Mesendoderm (in vitro differentiated cells): ENCODE measurements at regions not wholly inside any gene's neighbourhood (a gene's known extent, or its start where the extent isn't known, plus 50 kb on each side); places are given as distances from the start of the nearest gene placed in this dataset.

Source experiments
- DNase-seq: peaks from one replicate; pipeline ENCODE4 v3.0.0; 2013
- H2AK5ac ChIP-seq: 2 replicates; pipeline ENCODE4 v1.6.1; 2013; ENCODE audit warnings: low read length, inconsistent platforms
- H2BK120ac ChIP-seq: 2 replicates; pipeline ENCODE4 v1.6.1; 2013; ENCODE audit warnings: low read depth, mild to moderate bottlenecking, low read length, moderate library complexity, mixed read lengths
- H2BK15ac ChIP-seq: replicated peaks from 2 replicates; pipeline ENCODE4 v1.6.1; 2013; ENCODE audit warnings: low read depth, mild to moderate bottlenecking, moderate library complexity
- H2BK5ac ChIP-seq: 2 replicates; pipeline ENCODE4 v1.6.1; 2013; ENCODE audit warnings: low read length, inconsistent platforms
- H3K18ac ChIP-seq: 2 replicates; pipeline ENCODE4 v1.6.1; 2013; ENCODE audit warnings: mild to moderate bottlenecking, low read length, mixed read lengths
- H3K23ac ChIP-seq: one replicate; pipeline ENCODE4 v1.6.1; 2013; ENCODE audit warnings: low read length
- H3K27ac ChIP-seq: 2 replicates; pipeline ENCODE4 v1.5.1; 2013; ENCODE audit warnings: low read depth, mild to moderate bottlenecking, inconsistent platforms, low read length, moderate library complexity
- H3K27me3 ChIP-seq: 2 replicates; pipeline ENCODE4 v1.6.1; 2013; ENCODE audit warnings: low read length, control low read depth, mild to moderate bottlenecking, inconsistent platforms; ENCODE audit not compliant: insufficient read depth, poor library complexity
- H3K36me3 ChIP-seq: 2 replicates; pipeline ENCODE4 v1.6.1; 2013; ENCODE audit warnings: low read length, inconsistent platforms; ENCODE audit not compliant: control insufficient read depth, insufficient read depth
- H3K4ac ChIP-seq: one replicate; pipeline ENCODE4 v1.6.1; 2013; ENCODE audit warnings: low read depth, mild to moderate bottlenecking, low read length, moderate library complexity
- H3K4me1 ChIP-seq: 2 replicates; pipeline ENCODE4 v1.6.1; 2013; ENCODE audit warnings: low read depth, low read length, inconsistent platforms; ENCODE audit not compliant: control insufficient read depth
- H3K4me2 ChIP-seq: 2 replicates; pipeline ENCODE4 v1.6.1; 2013; ENCODE audit warnings: low read length
- H3K4me3 ChIP-seq: 2 replicates; pipeline ENCODE4 v1.5.1; 2013; ENCODE audit warnings: mild to moderate bottlenecking, low read length
- H3K56ac ChIP-seq: one replicate; pipeline ENCODE4 v1.6.1; 2013; ENCODE audit warnings: low read length
- H3K79me1 ChIP-seq: 2 replicates; pipeline ENCODE4 v1.6.1; 2013; ENCODE audit warnings: low read length, inconsistent platforms
- H3K79me2 ChIP-seq: 2 replicates; pipeline ENCODE4 v1.6.1; 2013; ENCODE audit warnings: mild to moderate bottlenecking, low read length; ENCODE audit not compliant: control insufficient read depth, insufficient read depth
- H3K9ac ChIP-seq: 2 replicates; pipeline ENCODE4 v1.6.1; 2013; ENCODE audit warnings: low read length, inconsistent platforms
- H4K5ac ChIP-seq: one replicate; pipeline ENCODE4 v1.6.1; 2013; ENCODE audit warnings: low read length
- H4K8ac ChIP-seq: one replicate; pipeline ENCODE4 v1.6.1; 2013; ENCODE audit warnings: low read depth, mild to moderate bottlenecking, control low read depth, low read length, moderate library complexity
- WGBS: extraction: QIAGEN DNeasy Blood & Tissue Kit; methylation state at CpG from one replicate; pipeline ENCODE4 v1.1.7; 2013; ENCODE audit warnings: low lambda C conversion rate, missing lambda C conversion rate; ENCODE audit not compliant: insufficient coverage; ENCODE audit errors: extremely low coverage; 5-methylcytosine and 5-hydroxymethylcytosine counted together

DNA sequence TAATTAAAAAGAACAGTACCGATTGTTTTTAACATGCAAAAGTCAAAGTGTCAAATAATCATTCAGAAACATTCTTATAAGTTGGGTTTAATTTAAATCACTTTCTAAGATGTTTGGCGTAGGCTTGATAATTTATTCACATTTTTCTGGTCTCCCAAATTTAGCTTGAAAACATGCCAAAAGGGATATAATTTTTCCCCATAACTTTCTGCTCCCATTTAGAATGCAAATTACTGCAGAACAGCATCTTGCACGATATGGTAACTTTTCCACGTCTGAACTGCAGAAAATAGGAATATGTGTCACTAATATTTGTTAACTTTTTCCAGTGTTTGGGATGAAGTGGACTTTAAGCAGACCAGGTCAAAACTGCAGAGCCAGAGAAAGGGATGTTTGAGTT is 1592.4 kb upstream of the SEL1L start:
- Histone ChIP-seq H3K4me1 (peaks cover 2% of the 10 kb centered on the region), H3K27me3 (no peaks in the 10 kb centered on the region), H3K23ac (no peak overlapping the region), H3K27ac (no peak overlapping the region), H3K4me2 (no peak overlapping the region), H3K4me3 (no peak overlapping the region), H3K18ac (no peak overlapping the region), H4K5ac (no peak overlapping the region), H3K36me3 (no peaks in the 10 kb centered on the region), H3K79me1 (no peaks in the 10 kb centered on the region), H3K9ac (no peak overlapping the region), H2AK5ac (no peak overlapping the region), H4K8ac (no peak overlapping the region), H2BK15ac (no peak overlapping the region), H3K4ac (no peak overlapping the region), H2BK5ac (no peak overlapping the region), H3K79me2 (no peaks in the 10 kb centered on the region), H3K56ac (no peak overlapping the region), H2BK120ac (no peak overlapping the region)
- DNase-seq, result no peak
- no CpG with 5 or more reads among the region's 4 CpGs for WGBS

DNA sequence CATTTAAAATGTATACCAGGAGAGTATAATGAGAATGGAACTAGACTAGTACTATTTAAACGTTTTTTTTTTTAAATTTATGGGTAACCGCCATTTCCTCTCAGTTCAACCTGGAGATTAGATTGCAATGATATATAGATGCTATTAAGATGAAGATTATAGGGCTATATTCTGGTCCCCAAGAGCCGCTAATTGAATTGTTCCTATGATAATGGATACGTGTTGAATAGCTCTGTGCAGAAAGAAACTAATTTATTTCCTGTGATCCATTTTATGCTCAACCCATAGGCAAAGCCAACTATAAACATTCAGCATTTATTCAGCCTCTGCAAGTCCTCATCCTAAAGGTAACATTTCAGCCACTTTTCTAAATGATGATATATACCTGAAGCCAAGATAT is 1595.1 kb upstream of the SEL1L start:
- Histone ChIP-seq H3K36me3 (no peaks in the 10 kb centered on the region), H3K4me3 (no peak overlapping the region), H3K27me3 (no peaks in the 10 kb centered on the region), H3K27ac (no peak overlapping the region), H2BK5ac (no peak overlapping the region), H3K56ac (no peak overlapping the region), H2BK120ac (no peak overlapping the region), H3K9ac (no peak overlapping the region), H3K18ac (no peak overlapping the region), H3K4me1 (peaks cover 2% of the 10 kb centered on the region), H2AK5ac (no peak overlapping the region), H3K79me1 (no peaks in the 10 kb centered on the region), H4K5ac (no peak overlapping the region), H3K4me2 (no peak overlapping the region), H3K79me2 (no peaks in the 10 kb centered on the region), H4K8ac (no peak overlapping the region), H3K4ac (no peak overlapping the region), H2BK15ac (no peak overlapping the region), H3K23ac (no peak overlapping the region)
- DNase-seq, result no peak
- WGBS, result no CpG with 5 or more reads among the region's 4 CpGs

DNA sequence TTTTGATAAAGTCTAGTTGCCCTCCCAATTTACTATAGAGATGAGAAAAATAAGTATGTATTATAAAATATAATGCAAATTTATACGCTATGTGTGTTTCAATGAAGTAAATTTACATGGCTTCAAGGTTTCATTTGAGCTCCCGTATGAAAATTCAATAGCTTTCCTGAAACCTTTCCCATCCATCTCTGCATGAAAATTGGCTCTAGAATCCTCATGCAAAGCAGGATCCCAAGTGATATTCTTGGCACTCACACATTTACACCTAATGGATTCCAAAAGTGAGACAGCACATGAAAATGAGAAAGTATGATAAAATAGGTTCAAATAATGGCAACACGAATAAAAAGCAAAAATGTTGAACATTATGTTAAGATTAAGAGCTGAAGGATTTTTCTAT is 1595.8 kb upstream of the SEL1L start:
- no peak overlapping the region for H2BK120ac ChIP-seq
- H4K8ac ChIP-seq, result no peak overlapping the region
- no peak overlapping the region for H3K9ac ChIP-seq
- H3K4me2 ChIP-seq, result no peak overlapping the region
- no peak overlapping the region for H2BK15ac ChIP-seq
- H3K27me3 ChIP-seq, result no peaks in the 10 kb centered on the region
- H2BK5ac ChIP-seq, result no peak overlapping the region
- no peak overlapping the region for H4K5ac ChIP-seq
- H3K79me2 ChIP-seq, result no peaks in the 10 kb centered on the region
- H3K56ac ChIP-seq, result no peak overlapping the region
- H3K4me3 ChIP-seq, result no peak overlapping the region
- no peak overlapping the region for H3K18ac ChIP-seq
- no peaks in the 10 kb centered on the region for H3K36me3 ChIP-seq
- no peaks in the 10 kb centered on the region for H3K79me1 ChIP-seq
- H3K4ac ChIP-seq, result no peak overlapping the region
- no peak overlapping the region for H2AK5ac ChIP-seq
- H3K23ac ChIP-seq, result no peak overlapping the region
- no peak for DNase-seq
- H3K4me1 ChIP-seq, result peaks cover 2% of the 10 kb centered on the region
- no CpG with 5 or more reads among the region's 3 CpGs for WGBS
- H3K27ac ChIP-seq, result no peak overlapping the region

DNA sequence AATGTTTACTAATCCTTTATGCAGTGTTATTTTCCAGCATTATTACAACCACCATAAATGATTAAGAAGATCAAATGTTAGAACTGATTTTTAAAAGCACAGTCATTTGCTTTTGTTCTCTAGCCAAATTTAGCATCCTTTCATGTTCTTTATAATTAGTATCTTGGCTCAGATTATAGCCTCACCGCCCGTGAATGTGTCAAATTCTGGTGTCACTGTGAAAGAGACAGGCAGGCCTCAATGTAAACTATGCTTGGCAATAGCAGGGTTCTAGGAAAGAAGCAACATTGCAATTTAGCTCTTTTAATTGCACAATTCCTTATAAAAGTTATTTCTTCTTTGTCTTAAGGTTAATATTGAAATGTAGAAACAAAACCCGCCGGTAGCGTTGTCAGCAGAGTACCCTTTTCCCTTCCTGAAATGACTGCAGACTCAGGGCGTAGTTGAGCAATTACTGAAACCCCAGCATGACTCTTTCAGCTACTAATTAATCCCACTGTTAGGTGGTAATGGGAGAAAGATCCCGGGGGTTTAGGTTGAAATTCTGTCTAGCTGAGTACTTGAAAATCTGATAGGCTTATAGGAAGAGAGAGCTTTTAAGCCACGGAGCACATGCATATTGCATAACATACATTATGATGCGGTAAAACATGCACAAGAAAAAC is 1600.5 kb upstream of the SEL1L start:
- H3K27me3 ChIP-seq, result no peaks in the 10 kb centered on the region
- H3K4me2 ChIP-seq, result no peak overlapping the region
- no peak overlapping the region for H2BK15ac ChIP-seq
- no peak overlapping the region for H4K5ac ChIP-seq
- H3K23ac ChIP-seq, result no peak overlapping the region
- H3K4ac ChIP-seq, result no peak overlapping the region
- H4K8ac ChIP-seq, result no peak overlapping the region
- H3K4me3 ChIP-seq, result no peak overlapping the region
- WGBS, result no CpG with 5 or more reads among the region's 9 CpGs
- H3K27ac ChIP-seq, result no peak overlapping the region
- no peak overlapping the region for H3K56ac ChIP-seq
- H3K79me2 ChIP-seq, result no peaks in the 10 kb centered on the region
- H3K79me1 ChIP-seq, result no peaks in the 10 kb centered on the region
- no peak overlapping the region for H3K18ac ChIP-seq
- no peak overlapping the region for H2AK5ac ChIP-seq
- H2BK5ac ChIP-seq, result no peak overlapping the region
- H3K36me3 ChIP-seq, result no peaks in the 10 kb centered on the region
- DNase-seq, result peak; percentile 67
- H3K4me1 ChIP-seq, result no peaks in the 10 kb centered on the region
- H2BK120ac ChIP-seq, result no peak overlapping the region
- no peak overlapping the region for H3K9ac ChIP-seq

DNA sequence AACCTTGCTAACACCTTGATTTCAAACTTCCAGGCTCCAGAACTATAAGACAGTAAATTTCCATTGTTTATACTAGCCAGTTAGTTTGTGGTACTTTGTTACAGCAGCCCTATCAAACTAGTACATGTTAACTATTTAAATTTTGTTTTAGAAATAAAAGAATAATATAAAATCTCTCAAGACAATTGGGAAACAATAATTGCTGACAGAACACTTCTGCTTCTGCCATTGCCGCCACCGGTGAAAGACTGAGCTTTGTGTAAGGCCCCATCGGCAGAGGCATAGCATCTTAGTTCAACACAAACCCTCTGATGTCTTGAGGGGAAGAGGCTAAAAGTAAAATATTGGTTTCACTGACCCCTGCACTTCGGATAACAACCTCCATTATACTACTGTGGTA is 1607.1 kb upstream of the SEL1L start:
- H3K27me3 ChIP-seq, result no peaks in the 10 kb centered on the region
- no CpG with 5 or more reads among the region's 4 CpGs for WGBS

DNA sequence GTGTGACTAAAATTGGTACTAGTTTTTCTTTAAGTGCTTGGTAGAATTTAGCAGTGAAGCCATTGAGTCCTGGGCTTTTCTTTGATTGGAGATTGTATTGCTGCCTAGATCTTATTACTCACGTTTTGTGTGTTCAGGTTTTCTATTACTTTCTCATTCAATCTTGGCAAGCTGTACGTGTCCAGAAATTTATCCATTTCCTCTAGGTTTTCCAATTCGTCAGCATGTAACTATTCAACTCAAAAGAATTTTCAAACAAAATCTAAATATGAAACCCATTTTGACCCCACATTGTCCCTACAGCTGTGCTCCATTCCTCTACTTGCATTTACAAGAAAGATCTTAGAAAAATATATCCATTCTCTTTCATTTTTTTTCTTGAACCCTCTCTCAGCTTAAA is 1613.4 kb upstream of the SEL1L start:
- H2BK120ac ChIP-seq, result no peak overlapping the region
- no peak overlapping the region for H3K9ac ChIP-seq
- no peak overlapping the region for H3K4me3 ChIP-seq
- H4K8ac ChIP-seq, result no peak overlapping the region
- WGBS, result no CpG with 5 or more reads among the region's 3 CpGs
- H2BK15ac ChIP-seq, result no peak overlapping the region
- DNase-seq, result no peak
- no peak overlapping the region for H3K4me2 ChIP-seq
- H3K18ac ChIP-seq, result no peak overlapping the region
- no peaks in the 10 kb centered on the region for H3K36me3 ChIP-seq
- no peaks in the 10 kb centered on the region for H3K79me1 ChIP-seq
- no peaks in the 10 kb centered on the region for H3K4me1 ChIP-seq
- H3K23ac ChIP-seq, result no peak overlapping the region
- H3K79me2 ChIP-seq, result no peaks in the 10 kb centered on the region
- H2BK5ac ChIP-seq, result no peak overlapping the region
- no peak overlapping the region for H4K5ac ChIP-seq
- H2AK5ac ChIP-seq, result no peak overlapping the region
- no peak overlapping the region for H3K27ac ChIP-seq
- no peak overlapping the region for H3K56ac ChIP-seq
- H3K27me3 ChIP-seq, result no peaks in the 10 kb centered on the region
- no peak overlapping the region for H3K4ac ChIP-seq

More for the DNA sequence above, 1607.1 kb upstream of the SEL1L start:
- H3K79me1 ChIP-seq, result no peaks in the 10 kb centered on the region
- no peak overlapping the region for H3K4me3 ChIP-seq
- H3K4ac ChIP-seq, result no peak overlapping the region
- no peak overlapping the region for H3K56ac ChIP-seq
- H2AK5ac ChIP-seq, result no peak overlapping the region
- no peak overlapping the region for H3K9ac ChIP-seq
- H2BK120ac ChIP-seq, result no peak overlapping the region
- H3K23ac ChIP-seq, result no peak overlapping the region
- H4K8ac ChIP-seq, result no peak overlapping the region
- H2BK5ac ChIP-seq, result no peak overlapping the region
- no peak overlapping the region for H2BK15ac ChIP-seq
- H3K18ac ChIP-seq, result no peak overlapping the region
- H3K4me1 ChIP-seq, result no peaks in the 10 kb centered on the region
- H3K4me2 ChIP-seq, result no peak overlapping the region
- no peaks in the 10 kb centered on the region for H3K79me2 ChIP-seq
- H3K27ac ChIP-seq, result no peak overlapping the region
- no peak overlapping the region for H4K5ac ChIP-seq
- no peaks in the 10 kb centered on the region for H3K36me3 ChIP-seq
- DNase-seq, result no peak
